Nephron (organoid): ENCODE measurements at regions not wholly inside any gene's neighbourhood (a gene's known extent, or its start where the extent isn't known, plus 50 kb on each side); places are given as distances from the start of the nearest gene placed in this dataset.

Source experiments
- H3K27ac Mint-ChIP-seq, 3 experiments: 2 replicates each; pipeline ENCODE4 v1.8.0; 2020; ENCODE audit warnings: mixed read lengths in 3 of 3, mild to moderate bottlenecking in 2 of 3, moderate library complexity in 1 of 3
- H3K27me3 Mint-ChIP-seq: 2 replicates; pipeline ENCODE4 v1.8.0; 2021; ENCODE audit warnings: low read depth, mild to moderate bottlenecking, moderate library complexity, mixed read lengths
- H3K36me3 Mint-ChIP-seq: 2 replicates; pipeline ENCODE4 v1.8.0; 2020; ENCODE audit warnings: low read depth, mixed read lengths
- H3K4me1 Mint-ChIP-seq: 2 replicates; pipeline ENCODE4 v1.8.0; 2020; ENCODE audit warnings: mixed read lengths
- H3K4me3 Mint-ChIP-seq, 3 experiments: 2 replicates each; pipeline ENCODE4 v1.8.0; 2020; ENCODE audit warnings: mild to moderate bottlenecking in 3 of 3, mixed read lengths in 3 of 3, moderate library complexity in 2 of 3
- H3K9me3 Mint-ChIP-seq: 2 replicates; pipeline ENCODE4 v1.8.0; 2020; ENCODE audit warnings: mixed read lengths
- CTCF ChIP-seq, 3 experiments: fragments of 200-600 bp; sonication (generic); IDR thresholded peaks; one replicate each; pipeline ENCODE4 v1.5.0; 2021; ENCODE audit warnings: antibody characterized with exemption in 3 of 3; ENCODE audit not compliant: unreplicated experiment in 3 of 3

- no peak overlapping the region for H3K4me3 Mint-ChIP-seq
- peaks cover 5% of the 10 kb centered on the region for H3K27me3 Mint-ChIP-seq
- no peaks in the 10 kb centered on the region for H3K9me3 Mint-ChIP-seq
- TF ChIP-seq CTCF (IDR thresholded peaks at IDR 0.05; ENCODE audit: unreplicated experiment in 3 of 3), result no peak
- peak overlapping the region in 2 of 3 experiments; percentile 28 to 34 for H3K27ac Mint-ChIP-seq
- peaks cover 64% of the 10 kb centered on the region for H3K4me1 Mint-ChIP-seq
- no peaks in the 10 kb centered on the region for H3K36me3 Mint-ChIP-seq
Measured at GRCh38 chr10:78752221-78752620, 316.5 kb upstream of the ZMIZ1 start.

- Mint-ChIP-seq H3K27ac (peak overlapping the region in 2 of 3 experiments; percentile 34 to 55), H3K27me3 (peaks cover 7% of the 10 kb centered on the region), H3K4me1 (peaks cover 64% of the 10 kb centered on the region), H3K4me3 (no peak overlapping the region), H3K36me3 (no peaks in the 10 kb centered on the region), H3K9me3 (no peaks in the 10 kb centered on the region)
- TF ChIP-seq CTCF (IDR thresholded peaks at IDR 0.05; ENCODE audit: unreplicated experiment in 3 of 3), result no peak
Measured at GRCh38 chr10:78752708-78753107, 316.1 kb upstream of the ZMIZ1 start.

- peaks cover 8% of the 10 kb centered on the region for H3K27me3 Mint-ChIP-seq
- H3K4me1 Mint-ChIP-seq, result peaks cover 63% of the 10 kb centered on the region
- no peak for TF ChIP-seq CTCF (IDR thresholded peaks at IDR 0.05; ENCODE audit: unreplicated experiment in 3 of 3)
- H3K9me3 Mint-ChIP-seq, result no peaks in the 10 kb centered on the region
- no peaks in the 10 kb centered on the region for H3K36me3 Mint-ChIP-seq
- H3K27ac Mint-ChIP-seq, result peak overlapping the region; percentile 94 to 97 (median 96)
- H3K4me3 Mint-ChIP-seq, result peak overlapping the region in 2 of 3 experiments; percentile 22 to 57
Measured at GRCh38 chr10:78754269-78755062, 314.3 kb upstream of the ZMIZ1 start.

- Mint-ChIP-seq H3K4me3 (peak overlapping the region; percentile 10 to 57 (median 22)), H3K36me3 (no peaks in the 10 kb centered on the region), H3K9me3 (no peaks in the 10 kb centered on the region), H3K4me1 (peaks cover 70% of the 10 kb centered on the region), H3K27ac (peak overlapping the region; percentile 94 to 97 (median 96)), H3K27me3 (peaks cover 15% of the 10 kb centered on the region)
- TF ChIP-seq CTCF (IDR thresholded peaks at IDR 0.05; ENCODE audit: unreplicated experiment in 3 of 3), result no peak
Measured at GRCh38 chr10:78755063-78755701, 313.6 kb upstream of the ZMIZ1 start.

- Mint-ChIP-seq H3K27me3 (peaks cover 15% of the 10 kb centered on the region), H3K9me3 (no peaks in the 10 kb centered on the region), H3K36me3 (no peaks in the 10 kb centered on the region), H3K4me1 (peaks cover 76% of the 10 kb centered on the region), H3K4me3 (peak overlapping the region in 1 of 3 experiments; percentile 10), H3K27ac (peak overlapping the region; percentile 94 to 97 (median 96))
- no peak for TF ChIP-seq CTCF (IDR thresholded peaks at IDR 0.05; ENCODE audit: unreplicated experiment in 3 of 3)
Measured at GRCh38 chr10:78755877-78756455, 312.8 kb upstream of the ZMIZ1 start.
